ENCODE measurements at regions not wholly inside any gene's neighbourhood (a gene's known extent, or its start where the extent isn't known, plus 50 kb on each side); places are given as distances from the start of the nearest gene placed in this dataset.

- H3K9me3 ChIP-seq: no peaks in the 10 kb centered on the region
- no peaks in the 10 kb centered on the region for H3K4me1 ChIP-seq
- intact Hi-C loops (cut with DNase I; ENCODE audit: low total_unique reads): no loop called here
- H3K27ac ChIP-seq: no peak overlapping the region
- no peaks in the 10 kb centered on the region for H3K36me3 ChIP-seq
- H3K4me3 ChIP-seq: no peak overlapping the region
- no peak for TF ChIP-seq CTCF (IDR thresholded peaks at IDR 0.05)
- DNase-seq: no peak
- H3K27me3 ChIP-seq: no peaks in the 10 kb centered on the region
Observed at GRCh38 chr17:70239391-70239826, 70.1 kb downstream of the KCNJ2 start.

GRCh38 chr17:70241071-70241470 is 71.7 kb downstream of the KCNJ2 start:
- no peaks in the 10 kb centered on the region for H3K9me3 ChIP-seq
- no peaks in the 10 kb centered on the region for H3K36me3 ChIP-seq
- no peaks in the 10 kb centered on the region for H3K4me1 ChIP-seq
- H3K4me3 ChIP-seq: no peak overlapping the region
- intact Hi-C loops (cut with DNase I; ENCODE audit: low total_unique reads): loop anchor here (2.0 to 10.0 kb wide), 2 partner anchors 32 to 94 kb away; no protein-coding TSS in a partner anchor
- no peaks in the 10 kb centered on the region for H3K27me3 ChIP-seq
- no peak overlapping the region for H3K27ac ChIP-seq
- no peak for DNase-seq
- TF ChIP-seq CTCF (IDR thresholded peaks at IDR 0.05): no peak

GRCh38 chr17:70242781-70243437 is 73.6 kb downstream of the KCNJ2 start:
- TF ChIP-seq CTCF (IDR thresholded peaks at IDR 0.05): no peak
- DNase-seq: no peak
- Histone ChIP-seq H3K27ac (no peak overlapping the region), H3K9me3 (no peaks in the 10 kb centered on the region), H3K27me3 (no peaks in the 10 kb centered on the region), H3K4me1 (no peaks in the 10 kb centered on the region), H3K36me3 (no peaks in the 10 kb centered on the region), H3K4me3 (no peak overlapping the region)
- intact Hi-C loops (cut with DNase I; ENCODE audit: low total_unique reads): loop anchor here (10.0 kb wide), 1 partner anchor 92 kb away; no protein-coding TSS in a partner anchor

- no peaks in the 10 kb centered on the region for H3K27me3 ChIP-seq
- H3K9me3 ChIP-seq: no peaks in the 10 kb centered on the region
- no peak for TF ChIP-seq CTCF (IDR thresholded peaks at IDR 0.05)
- H3K4me1 ChIP-seq: no peaks in the 10 kb centered on the region
- intact Hi-C loops (cut with DNase I; ENCODE audit: low total_unique reads): no loop called here
- DNase-seq: no peak
- no peak overlapping the region for H3K4me3 ChIP-seq
- H3K36me3 ChIP-seq: no peaks in the 10 kb centered on the region
- H3K27ac ChIP-seq: no peak overlapping the region
Observed at GRCh38 chr17:70251706-70252105, 82.4 kb downstream of the KCNJ2 start.

- Histone ChIP-seq H3K9me3 (no peaks in the 10 kb centered on the region), H3K27me3 (no peaks in the 10 kb centered on the region), H3K4me3 (no peak overlapping the region), H3K36me3 (no peaks in the 10 kb centered on the region), H3K27ac (no peak overlapping the region), H3K4me1 (no peaks in the 10 kb centered on the region)
- no peak for DNase-seq
- no peak for TF ChIP-seq CTCF (IDR thresholded peaks at IDR 0.05)
- intact Hi-C loops (cut with DNase I; ENCODE audit: low total_unique reads): no loop called here
Observed at GRCh38 chr17:70254735-70255460, 85.6 kb downstream of the KCNJ2 start.

Measured in tibial artery (tissue), 4 donors.